ENCODE measurements at regions not wholly inside any gene's neighbourhood (a gene's known extent, or its start where the extent isn't known, plus 50 kb on each side); places are given as distances from the start of the nearest gene placed in this dataset.

DNA sequence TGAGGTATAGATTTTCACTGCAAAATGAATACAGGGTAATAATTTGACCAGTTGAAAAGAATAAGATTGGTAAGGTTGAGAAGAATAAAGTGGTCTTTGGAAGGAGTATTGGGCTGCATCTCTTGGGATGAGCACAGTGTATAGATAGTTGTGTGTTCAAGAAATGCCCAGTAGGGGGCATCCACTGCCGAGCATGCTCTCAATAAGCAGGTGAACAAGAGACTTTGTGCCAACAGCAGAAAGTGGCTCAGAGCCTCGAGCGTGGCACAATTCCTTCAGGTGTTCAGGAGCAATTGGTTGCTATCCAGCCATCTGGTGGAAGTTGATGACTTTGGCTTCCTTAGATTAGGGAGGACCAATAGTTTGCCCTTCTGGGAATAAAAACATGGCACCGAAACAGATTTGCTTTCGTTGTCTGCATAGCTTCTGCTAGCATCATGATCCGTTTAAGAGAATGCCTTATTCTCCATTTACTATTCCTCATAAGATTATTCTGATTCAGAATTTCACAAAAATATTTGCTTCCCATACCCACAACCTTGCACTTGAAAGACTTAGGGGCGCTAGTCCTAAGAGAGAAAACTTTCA is 258.1 kb upstream of the NEIL3 start:
- peak; percentile 86 for TF ChIP-seq CTCF (IDR thresholded peaks at IDR 0.05)
- TF ChIP-seq ZFX (IDR thresholded peaks at IDR 0.05; ENCODE audit: borderline replicate concordance) = no peak
